Natural killer cell (primary cell): ENCODE measurements at regions not wholly inside any gene's neighbourhood (a gene's known extent, or its start where the extent isn't known, plus 50 kb on each side); places are given as distances from the start of the nearest gene placed in this dataset.

Source experiments
- ATAC-seq, 3 donors: fragments of 150-1000 bp in 2 of 3; fragments of 200-7000 bp in 1 of 3; cut with Tn5 transposase; 1 replicate in 1 of 3; 2 replicates in 2 of 3; pipeline ENCODE4 v1.10.0; 2021; ENCODE audit warnings: mild to moderate bottlenecking in 2 of 3, moderate library complexity in 2 of 3
- DNase-seq, 2 donors: peaks; one replicate each; pipeline versions ENCODE4 v3.0.0 to v3.0.0-alpha.2; 2013 to 2021; ENCODE audit warnings: mixed read lengths in 1 of 2
- H3K27ac ChIP-seq: one replicate; pipeline ENCODE4 v1.5.1; 2013; ENCODE audit warnings: mild to moderate bottlenecking, low read length
- H3K27me3 ChIP-seq: one replicate; pipeline ENCODE4 v1.6.1; 2013; ENCODE audit warnings: low read length; ENCODE audit not compliant: control insufficient read depth, insufficient read depth
- H3K36me3 ChIP-seq: one replicate; pipeline ENCODE4 v1.6.1; 2013; ENCODE audit warnings: low read length; ENCODE audit not compliant: control insufficient read depth, insufficient read depth
- H3K4me1 ChIP-seq: one replicate; pipeline ENCODE4 v1.6.1; 2013; ENCODE audit warnings: low read length; ENCODE audit not compliant: control insufficient read depth, insufficient read depth
- H3K4me3 ChIP-seq: one replicate; pipeline ENCODE4 v1.5.1; 2013; ENCODE audit warnings: low read length
- H3K9me3 ChIP-seq: one replicate; pipeline ENCODE4 v1.6.1; 2013; ENCODE audit warnings: low read length; ENCODE audit not compliant: control insufficient read depth, insufficient read depth
- H3K27ac Mint-ChIP-seq, 2 donors: one replicate each; pipeline ENCODE4 v1.8.0; 2022; ENCODE audit warnings: mild to moderate bottlenecking in 2 of 2, mixed read lengths in 2 of 2, moderate library complexity in 1 of 2
- H3K27me3 Mint-ChIP-seq, 2 donors: one replicate each; pipeline ENCODE4 v1.8.0; 2022; ENCODE audit warnings: low read depth in 2 of 2, mixed read lengths in 2 of 2
- H3K36me3 Mint-ChIP-seq: one replicate; pipeline ENCODE4 v1.8.0; 2022; ENCODE audit warnings: mixed read lengths
- H3K4me1 Mint-ChIP-seq, 2 donors: one replicate each; pipeline ENCODE4 v1.8.0; 2022; ENCODE audit warnings: mixed read lengths in 2 of 2
- H3K4me3 Mint-ChIP-seq: one replicate; pipeline ENCODE4 v1.8.0; 2022; ENCODE audit warnings: mild to moderate bottlenecking, moderate library complexity, mixed read lengths
- H3K9me3 Mint-ChIP-seq, 2 donors: one replicate each; pipeline ENCODE4 v1.8.0; 2022; ENCODE audit warnings: mixed read lengths in 2 of 2
- WGBS: methylation state at CpG from one replicate; pipeline ENCODE4 v1.1.7; 2013; ENCODE audit warnings: missing lambda C conversion rate; ENCODE audit not compliant: insufficient coverage; 5-methylcytosine and 5-hydroxymethylcytosine counted together
- intact Hi-C: fragments of 100-400 bp; cut with micrococcal nuclease; formaldehyde crosslinking; loops from one replicate; pipeline ENCODE4 v1.14.2; 2022
- TF ChIP-seq, protein P1 (sequence below): fragments of 200-600 bp; IDR thresholded peaks from one replicate; pipeline ENCODE4 v1.8.0; 2022; ENCODE audit warnings: antibody characterized with exemption

DNA sequence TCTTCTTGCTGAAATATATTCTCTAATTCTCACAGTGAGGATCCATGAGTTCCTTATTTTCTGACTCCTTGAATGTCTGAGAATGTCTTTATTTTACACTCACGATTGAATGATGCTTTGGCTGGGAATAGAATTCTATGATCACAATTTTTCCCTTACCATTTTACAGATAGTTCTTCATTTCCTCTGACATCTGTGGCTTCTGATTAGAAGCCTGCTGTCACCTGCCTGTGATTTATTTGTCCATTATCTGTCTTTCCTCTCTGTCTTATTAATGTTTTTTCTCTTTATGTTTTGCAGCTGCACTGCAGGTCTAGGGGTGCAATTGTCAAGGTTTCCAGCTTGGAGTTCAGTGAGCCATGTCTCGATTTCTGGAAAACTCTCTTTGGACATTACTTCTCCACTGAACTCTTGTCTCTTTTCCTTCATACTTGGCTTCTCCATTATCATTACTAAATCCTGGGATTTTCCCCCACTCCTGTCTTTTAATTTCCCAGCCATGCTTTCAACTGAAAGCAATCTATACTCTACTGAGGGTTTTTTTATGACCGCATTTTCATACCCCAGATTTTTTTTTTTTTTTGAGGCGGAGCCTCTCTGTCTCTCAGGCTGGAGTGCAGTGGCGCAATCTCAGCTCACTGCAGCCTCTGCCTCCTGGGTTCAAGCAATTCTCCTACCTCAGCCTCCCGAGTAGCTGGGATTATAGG lies 85.8 kb upstream of the PRNP start:
- peaks cover 29 to 52% of the 10 kb centered on the region in 2 donors for H3K27me3 Mint-ChIP-seq

DNA sequence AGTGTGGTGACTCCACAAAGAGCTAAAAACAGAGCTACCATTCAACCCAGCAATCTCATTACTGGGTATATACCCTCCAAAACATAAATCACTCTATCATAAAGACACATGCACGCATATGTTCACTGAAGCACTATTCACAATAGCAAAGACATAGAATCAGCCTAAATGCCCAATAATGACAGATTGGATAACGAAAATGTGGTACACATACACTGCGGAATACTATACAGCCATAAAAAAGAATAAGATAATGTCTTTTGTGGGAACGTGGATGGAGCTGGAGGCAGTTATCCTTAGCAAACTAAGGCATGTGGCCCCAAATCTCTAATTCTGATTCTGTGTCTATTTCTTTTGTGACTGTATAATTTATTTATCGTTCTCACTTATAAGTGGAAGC lies 89.0 kb upstream of the PRNP start:
- Histone ChIP-seq H3K9me3 (no peaks in the 10 kb centered on the region), H3K27me3 (peaks cover 2% of the 10 kb centered on the region), H3K36me3 (no peaks in the 10 kb centered on the region), H3K4me1 (peaks cover 11% of the 10 kb centered on the region), H3K27ac (no peak overlapping the region), H3K4me3 (no peak overlapping the region)
- no peak overlapping the region for H3K4me3 Mint-ChIP-seq
- ATAC-seq (no peak), DNase-seq (no peak)
- no peak overlapping the region for H3K27ac Mint-ChIP-seq
- intact Hi-C loops: no loop called here
- 90% methylated on average over 5 of the region's 5 CpGs for WGBS
- H3K27me3 Mint-ChIP-seq: peaks cover 36 to 48% of the 10 kb centered on the region in 2 donors
- TF ChIP-seq, protein P1, sequence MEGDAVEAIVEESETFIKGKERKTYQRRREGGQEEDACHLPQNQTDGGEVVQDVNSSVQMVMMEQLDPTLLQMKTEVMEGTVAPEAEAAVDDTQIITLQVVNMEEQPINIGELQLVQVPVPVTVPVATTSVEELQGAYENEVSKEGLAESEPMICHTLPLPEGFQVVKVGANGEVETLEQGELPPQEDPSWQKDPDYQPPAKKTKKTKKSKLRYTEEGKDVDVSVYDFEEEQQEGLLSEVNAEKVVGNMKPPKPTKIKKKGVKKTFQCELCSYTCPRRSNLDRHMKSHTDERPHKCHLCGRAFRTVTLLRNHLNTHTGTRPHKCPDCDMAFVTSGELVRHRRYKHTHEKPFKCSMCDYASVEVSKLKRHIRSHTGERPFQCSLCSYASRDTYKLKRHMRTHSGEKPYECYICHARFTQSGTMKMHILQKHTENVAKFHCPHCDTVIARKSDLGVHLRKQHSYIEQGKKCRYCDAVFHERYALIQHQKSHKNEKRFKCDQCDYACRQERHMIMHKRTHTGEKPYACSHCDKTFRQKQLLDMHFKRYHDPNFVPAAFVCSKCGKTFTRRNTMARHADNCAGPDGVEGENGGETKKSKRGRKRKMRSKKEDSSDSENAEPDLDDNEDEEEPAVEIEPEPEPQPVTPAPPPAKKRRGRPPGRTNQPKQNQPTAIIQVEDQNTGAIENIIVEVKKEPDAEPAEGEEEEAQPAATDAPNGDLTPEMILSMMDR: no peak
- no peaks in the 10 kb centered on the region for H3K9me3 Mint-ChIP-seq
- no peaks in the 10 kb centered on the region for H3K36me3 Mint-ChIP-seq
- H3K4me1 Mint-ChIP-seq: peaks cover 5 to 8% of the 10 kb centered on the region in 2 donors

More for the DNA sequence above, 85.8 kb upstream of the PRNP start:
- Histone ChIP-seq H3K9me3 (no peaks in the 10 kb centered on the region), H3K27ac (no peak overlapping the region), H3K4me3 (no peak overlapping the region), H3K36me3 (no peaks in the 10 kb centered on the region), H3K27me3 (no peaks in the 10 kb centered on the region), H3K4me1 (no peaks in the 10 kb centered on the region)
- H3K4me1 Mint-ChIP-seq: no peaks in the 10 kb centered on the region
- no peak for ATAC-seq
- WGBS: 86% methylated on average over 3 of the region's 6 CpGs
- no peaks in the 10 kb centered on the region for H3K36me3 Mint-ChIP-seq
- DNase-seq: no peak
- TF ChIP-seq, protein P1: no peak
- no peak overlapping the region for H3K27ac Mint-ChIP-seq
- no peak overlapping the region for H3K4me3 Mint-ChIP-seq
- intact Hi-C loops: loop anchor here (10.0 kb wide), 1 partner anchor 354 kb away; no protein-coding TSS in a partner anchor
- H3K9me3 Mint-ChIP-seq: no peaks in the 10 kb centered on the region

DNA sequence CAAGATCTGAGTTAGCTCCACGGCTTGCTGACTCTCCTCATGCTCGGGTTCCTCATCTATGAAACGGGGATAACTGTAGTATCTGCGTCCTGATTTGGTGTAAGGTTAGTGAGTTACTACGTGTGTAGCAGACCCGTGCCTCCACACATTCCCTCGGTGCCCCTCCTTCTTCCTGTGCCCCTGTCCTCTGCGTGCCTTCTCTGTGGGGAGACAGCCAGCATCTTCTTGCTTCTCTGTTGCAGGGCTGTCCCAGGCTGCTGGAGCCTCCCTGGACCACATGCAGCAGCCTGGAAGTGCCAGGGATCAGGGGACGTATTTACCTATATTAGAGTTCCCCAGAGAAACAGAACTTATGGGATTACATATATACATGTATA lies 93.1 kb upstream of the PRNP start:
- H3K4me3 ChIP-seq: no peak overlapping the region
- no peak overlapping the region for H3K27ac Mint-ChIP-seq
- TF ChIP-seq, protein P1: no peak
- no peaks in the 10 kb centered on the region for H3K9me3 ChIP-seq
- H3K27me3 ChIP-seq: peaks cover 2% of the 10 kb centered on the region
- no peaks in the 10 kb centered on the region for H3K36me3 ChIP-seq
- intact Hi-C loops: no loop called here
- H3K9me3 Mint-ChIP-seq: no peaks in the 10 kb centered on the region
- peaks cover 12% of the 10 kb centered on the region for H3K4me1 ChIP-seq
- WGBS: 72% methylated on average over 9 of the region's 9 CpGs
- H3K4me1 Mint-ChIP-seq: peaks cover 5 to 8% of the 10 kb centered on the region in 2 donors
- H3K27me3 Mint-ChIP-seq: peaks cover 20 to 24% of the 10 kb centered on the region in 2 donors
- ATAC-seq: no peak
- no peak for DNase-seq
- H3K36me3 Mint-ChIP-seq: no peaks in the 10 kb centered on the region
- no peak overlapping the region for H3K27ac ChIP-seq
- H3K4me3 Mint-ChIP-seq: peak overlapping the region; percentile 82
